ENCODE measurements at regions not wholly inside any gene's neighbourhood (a gene's known extent, or its start where the extent isn't known, plus 50 kb on each side); places are given as distances from the start of the nearest gene placed in this dataset.

DNA sequence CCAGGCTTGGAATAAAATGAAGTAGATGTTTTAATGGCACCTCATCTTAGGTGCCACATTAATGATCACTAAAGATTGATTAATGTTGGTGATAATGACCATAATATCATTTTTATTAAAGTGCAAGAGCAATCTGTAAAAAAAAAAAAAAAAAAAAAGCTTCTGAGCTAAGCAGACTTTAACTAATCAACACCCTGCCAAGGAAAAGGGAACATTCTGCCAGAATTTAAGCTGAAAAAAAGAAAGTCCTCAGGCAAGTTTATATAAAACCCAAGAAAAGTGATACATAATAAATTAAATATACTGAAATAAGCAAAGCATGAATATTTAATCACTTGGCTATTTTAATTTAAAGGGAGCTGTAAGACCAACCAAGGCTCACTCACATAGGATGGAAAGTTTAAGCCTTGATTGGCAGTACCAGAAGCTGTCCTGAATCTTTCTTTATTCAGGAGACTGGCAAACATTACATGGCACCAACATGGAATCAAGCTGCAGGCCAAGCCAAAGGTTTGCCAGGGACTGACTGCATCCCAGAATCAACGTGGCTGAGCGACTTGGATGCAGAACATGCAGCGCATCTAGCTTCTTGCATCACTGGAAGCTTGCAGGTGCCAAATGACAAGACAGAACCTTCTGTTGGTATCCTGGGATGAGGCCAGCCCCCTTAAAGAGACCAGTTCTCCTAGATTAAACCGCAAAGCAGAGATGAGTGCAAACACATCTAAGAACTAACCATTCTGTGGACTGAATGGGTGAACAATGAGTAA, 413.6 kb downstream of the ENC1 start:
- Histone ChIP-seq H3K27ac (ENCODE audit: low read length) (no peak overlapping the region), H3K9me3 (ENCODE audit: control insufficient read depth in 1 of 2, low read length in 2 of 2) (peaks cover 0 to 3% of the 10 kb centered on the region in 2 donors)

DNA sequence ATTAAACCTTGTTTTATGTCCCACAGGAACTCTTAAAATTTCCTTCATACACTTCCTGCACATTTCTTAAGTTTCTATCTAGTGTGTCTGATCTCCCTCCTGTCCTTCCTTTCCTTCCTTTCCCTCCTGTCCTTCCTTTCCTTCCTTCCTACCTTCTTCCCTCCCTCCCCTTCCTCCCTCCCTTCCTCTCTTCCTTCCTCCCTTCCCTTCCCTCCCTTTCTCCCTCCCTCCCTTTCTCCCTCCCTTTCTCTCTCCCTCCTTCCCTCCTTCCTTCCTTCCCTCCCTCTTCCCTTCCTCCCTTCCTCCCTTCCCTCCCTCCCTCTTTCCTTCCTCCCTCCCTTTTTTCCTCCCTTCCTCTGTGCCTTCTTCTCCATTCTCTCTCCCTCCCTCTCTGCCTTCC, 414.9 kb downstream of the ENC1 start:
- H3K36me3 ChIP-seq (ENCODE audit: control insufficient read depth in 1 of 2, insufficient read depth in 2 of 2, low read length in 2 of 2) = no peaks in the 10 kb centered on the region
- no peaks in the 10 kb centered on the region for H3K4me1 ChIP-seq (ENCODE audit: control insufficient read depth in 1 of 2, insufficient read depth in 2 of 2, low read length in 2 of 2)
- peaks cover 0 to 3% of the 10 kb centered on the region in 2 donors for H3K9me3 ChIP-seq (ENCODE audit: control insufficient read depth in 1 of 2, low read length in 2 of 2)
- H3K4me3 ChIP-seq (ENCODE audit: low read depth in 1 of 2, low read length in 2 of 2) = no peak overlapping the region
- H3K27ac ChIP-seq (ENCODE audit: low read length) = no peak overlapping the region
- no peaks in the 10 kb centered on the region for H3K27me3 ChIP-seq (ENCODE audit: low read depth, low read length)

More for the DNA sequence above, 413.6 kb downstream of the ENC1 start:
- Histone ChIP-seq H3K27me3 (ENCODE audit: low read depth, low read length) (no peaks in the 10 kb centered on the region), H3K36me3 (ENCODE audit: control insufficient read depth in 1 of 2, insufficient read depth in 2 of 2, low read length in 2 of 2) (no peaks in the 10 kb centered on the region), H3K4me1 (ENCODE audit: control insufficient read depth in 1 of 2, insufficient read depth in 2 of 2, low read length in 2 of 2) (no peaks in the 10 kb centered on the region), H3K4me3 (ENCODE audit: low read depth in 1 of 2, low read length in 2 of 2) (no peak overlapping the region)

DNA sequence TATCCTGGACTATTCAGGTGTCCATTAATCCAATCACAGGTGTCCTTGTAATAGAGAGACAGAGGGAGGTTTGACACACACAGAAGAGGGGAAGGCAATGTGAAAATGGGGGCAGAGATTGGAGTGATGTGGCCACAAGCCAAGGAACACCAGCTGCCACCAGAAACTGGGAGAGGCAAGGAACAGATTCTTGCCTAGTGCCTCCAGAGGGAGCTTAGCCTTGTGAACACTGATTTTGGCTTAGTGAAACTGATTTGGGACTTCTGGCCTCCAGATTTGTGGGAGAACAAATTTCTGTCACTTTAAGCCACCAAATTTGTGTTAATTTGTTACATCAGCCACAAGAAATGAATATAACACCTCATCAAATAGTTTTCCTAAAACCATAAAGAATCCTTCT, 416.2 kb downstream of the ENC1 start:
- no peaks in the 10 kb centered on the region for H3K4me1 ChIP-seq (ENCODE audit: control insufficient read depth in 1 of 2, insufficient read depth in 2 of 2, low read length in 2 of 2)
- no peaks in the 10 kb centered on the region for H3K27me3 ChIP-seq (ENCODE audit: low read depth, low read length)
- H3K27ac ChIP-seq (ENCODE audit: low read length) = no peak overlapping the region
- H3K4me3 ChIP-seq (ENCODE audit: low read depth in 1 of 2, low read length in 2 of 2) = no peak overlapping the region
- H3K9me3 ChIP-seq (ENCODE audit: control insufficient read depth in 1 of 2, low read length in 2 of 2) = peaks cover 0 to 3% of the 10 kb centered on the region in 2 donors
- H3K36me3 ChIP-seq (ENCODE audit: control insufficient read depth in 1 of 2, insufficient read depth in 2 of 2, low read length in 2 of 2) = no peaks in the 10 kb centered on the region

DNA sequence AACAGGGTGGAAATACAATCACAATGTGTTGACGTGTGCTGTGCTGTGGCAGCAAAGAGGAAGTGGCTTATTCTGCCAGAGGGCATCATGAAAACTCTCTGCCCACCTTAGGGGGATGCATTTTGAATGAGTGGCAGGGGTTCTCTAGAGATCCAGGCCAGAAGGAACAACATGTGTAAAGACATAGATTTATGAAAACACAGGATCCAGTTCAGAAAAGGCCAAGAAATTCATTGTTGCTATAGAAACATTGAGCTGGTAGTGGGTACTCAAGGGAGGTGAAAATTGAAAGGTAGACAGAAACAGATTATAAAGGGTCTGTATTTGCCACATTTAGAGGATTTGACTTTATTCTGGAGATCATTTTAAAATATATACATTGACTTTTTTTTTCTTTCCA, 417.7 kb downstream of the ENC1 start:
- Histone ChIP-seq H3K9me3 (ENCODE audit: control insufficient read depth in 1 of 2, low read length in 2 of 2) (peaks cover 0 to 3% of the 10 kb centered on the region in 2 donors), H3K27me3 (ENCODE audit: low read depth, low read length) (no peaks in the 10 kb centered on the region), H3K27ac (ENCODE audit: low read length) (no peak overlapping the region), H3K4me3 (ENCODE audit: low read depth in 1 of 2, low read length in 2 of 2) (no peak overlapping the region), H3K36me3 (ENCODE audit: control insufficient read depth in 1 of 2, insufficient read depth in 2 of 2, low read length in 2 of 2) (no peaks in the 10 kb centered on the region), H3K4me1 (ENCODE audit: control insufficient read depth in 1 of 2, insufficient read depth in 2 of 2, low read length in 2 of 2) (no peaks in the 10 kb centered on the region)

DNA sequence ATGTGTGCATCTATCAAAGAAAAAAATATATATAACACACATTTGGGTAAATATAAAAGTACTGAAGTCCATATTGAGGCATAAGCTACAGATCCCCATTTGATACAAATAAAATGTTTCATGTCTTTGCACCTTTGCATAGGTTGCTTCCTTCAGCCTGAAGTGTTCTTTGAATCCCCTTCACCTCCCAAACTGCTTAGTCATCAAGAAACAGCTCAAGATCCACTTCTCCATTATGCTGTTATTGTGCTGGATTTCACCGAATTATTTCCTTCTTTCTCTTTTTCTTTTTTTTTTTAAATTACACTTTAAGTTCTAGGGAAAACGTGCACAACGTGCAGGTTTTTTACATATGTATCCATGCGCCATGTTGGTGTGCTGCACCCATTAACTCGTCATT, 419.1 kb downstream of the ENC1 start:
- H3K9me3 ChIP-seq (ENCODE audit: control insufficient read depth in 1 of 2, low read length in 2 of 2) = peaks cover 0 to 3% of the 10 kb centered on the region in 2 donors
- no peak overlapping the region for H3K4me3 ChIP-seq (ENCODE audit: low read depth in 1 of 2, low read length in 2 of 2)
- H3K27me3 ChIP-seq (ENCODE audit: low read depth, low read length) = no peaks in the 10 kb centered on the region
- H3K36me3 ChIP-seq (ENCODE audit: control insufficient read depth in 1 of 2, insufficient read depth in 2 of 2, low read length in 2 of 2) = no peaks in the 10 kb centered on the region
- H3K4me1 ChIP-seq (ENCODE audit: control insufficient read depth in 1 of 2, insufficient read depth in 2 of 2, low read length in 2 of 2) = no peaks in the 10 kb centered on the region
- no peak overlapping the region for H3K27ac ChIP-seq (ENCODE audit: low read length)

DNA sequence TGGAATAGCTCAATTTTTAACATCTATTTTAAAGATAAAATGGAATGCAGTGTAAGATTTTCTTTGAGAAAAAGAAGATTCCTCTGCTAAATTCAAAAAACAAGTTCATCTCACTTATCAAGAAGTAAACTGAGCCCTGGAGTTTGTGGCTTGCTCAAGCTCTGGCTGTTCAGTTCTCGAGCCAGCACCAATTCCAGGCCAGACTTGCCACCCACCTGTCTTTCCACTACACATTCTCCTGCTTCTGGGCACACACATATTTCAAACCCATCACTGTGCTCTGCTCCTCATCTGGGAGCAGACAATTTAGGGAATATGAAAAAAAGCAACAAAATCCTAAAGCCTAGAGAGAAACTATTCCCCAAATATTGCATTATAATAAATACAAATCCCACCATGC, 424.5 kb downstream of the ENC1 start:
- no peaks in the 10 kb centered on the region for H3K36me3 ChIP-seq (ENCODE audit: control insufficient read depth in 1 of 2, insufficient read depth in 2 of 2, low read length in 2 of 2)
- H3K27ac ChIP-seq (ENCODE audit: low read length) = no peak overlapping the region
- H3K9me3 ChIP-seq (ENCODE audit: control insufficient read depth in 1 of 2, low read length in 2 of 2) = no peaks in the 10 kb centered on the region
- no peaks in the 10 kb centered on the region for H3K4me1 ChIP-seq (ENCODE audit: control insufficient read depth in 1 of 2, insufficient read depth in 2 of 2, low read length in 2 of 2)
- no peak overlapping the region for H3K4me3 ChIP-seq (ENCODE audit: low read depth in 1 of 2, low read length in 2 of 2)
- H3K27me3 ChIP-seq (ENCODE audit: low read depth, low read length) = no peaks in the 10 kb centered on the region

DNA sequence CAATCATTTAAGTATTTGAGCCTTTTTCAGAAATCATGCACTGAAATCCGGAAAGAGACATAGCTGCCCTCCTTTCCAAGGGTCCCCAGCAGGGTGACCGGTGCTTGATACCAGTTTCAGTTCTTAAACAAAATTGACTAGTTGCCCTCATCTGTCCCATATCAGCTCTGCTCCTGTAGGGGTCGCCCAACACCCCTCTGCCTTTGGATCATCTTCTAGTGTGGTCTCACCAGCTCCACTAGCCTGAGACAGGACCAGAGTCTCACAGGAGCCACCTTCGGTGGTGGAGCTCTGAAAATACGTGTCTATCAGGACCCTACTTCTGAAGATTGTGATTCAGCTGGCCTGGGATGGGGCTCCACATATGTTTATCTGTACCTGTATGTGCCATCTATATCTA, 428.2 kb downstream of the ENC1 start:
- no peaks in the 10 kb centered on the region for H3K27me3 ChIP-seq (ENCODE audit: low read depth, low read length)
- H3K27ac ChIP-seq (ENCODE audit: low read length) = no peak overlapping the region
- H3K9me3 ChIP-seq (ENCODE audit: control insufficient read depth in 1 of 2, low read length in 2 of 2) = no peaks in the 10 kb centered on the region
- H3K4me3 ChIP-seq (ENCODE audit: low read depth in 1 of 2, low read length in 2 of 2) = no peak overlapping the region
- H3K4me1 ChIP-seq (ENCODE audit: control insufficient read depth in 1 of 2, insufficient read depth in 2 of 2, low read length in 2 of 2) = no peaks in the 10 kb centered on the region
- no peaks in the 10 kb centered on the region for H3K36me3 ChIP-seq (ENCODE audit: control insufficient read depth in 1 of 2, insufficient read depth in 2 of 2, low read length in 2 of 2)

DNA sequence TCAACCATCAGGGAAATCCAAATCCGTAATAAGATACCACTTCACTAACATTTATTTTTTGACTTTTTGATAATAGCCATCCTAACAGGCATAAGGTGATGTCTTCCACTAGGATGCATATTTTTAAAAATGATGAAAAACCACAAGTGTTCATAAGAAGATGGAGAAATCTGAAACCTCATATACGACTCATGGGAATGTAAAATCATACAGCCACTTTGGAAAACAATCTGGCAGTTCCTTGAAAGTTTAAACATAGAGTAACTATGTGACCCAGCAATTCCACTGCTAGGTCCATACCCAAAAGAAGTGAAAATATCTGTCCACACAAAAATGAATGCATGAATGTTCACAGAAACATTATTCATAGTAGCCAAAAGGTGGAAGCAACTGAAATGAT, 431.0 kb downstream of the ENC1 start:
- H3K36me3 ChIP-seq (ENCODE audit: control insufficient read depth in 1 of 2, insufficient read depth in 2 of 2, low read length in 2 of 2) = no peaks in the 10 kb centered on the region
- no peak overlapping the region for H3K27ac ChIP-seq (ENCODE audit: low read length)
- no peaks in the 10 kb centered on the region for H3K27me3 ChIP-seq (ENCODE audit: low read depth, low read length)
- H3K9me3 ChIP-seq (ENCODE audit: control insufficient read depth in 1 of 2, low read length in 2 of 2) = no peaks in the 10 kb centered on the region
- peaks cover 0 to 8% of the 10 kb centered on the region in 2 donors for H3K4me1 ChIP-seq (ENCODE audit: control insufficient read depth in 1 of 2, insufficient read depth in 2 of 2, low read length in 2 of 2)
- H3K4me3 ChIP-seq (ENCODE audit: low read depth in 1 of 2, low read length in 2 of 2) = no peak overlapping the region

DNA sequence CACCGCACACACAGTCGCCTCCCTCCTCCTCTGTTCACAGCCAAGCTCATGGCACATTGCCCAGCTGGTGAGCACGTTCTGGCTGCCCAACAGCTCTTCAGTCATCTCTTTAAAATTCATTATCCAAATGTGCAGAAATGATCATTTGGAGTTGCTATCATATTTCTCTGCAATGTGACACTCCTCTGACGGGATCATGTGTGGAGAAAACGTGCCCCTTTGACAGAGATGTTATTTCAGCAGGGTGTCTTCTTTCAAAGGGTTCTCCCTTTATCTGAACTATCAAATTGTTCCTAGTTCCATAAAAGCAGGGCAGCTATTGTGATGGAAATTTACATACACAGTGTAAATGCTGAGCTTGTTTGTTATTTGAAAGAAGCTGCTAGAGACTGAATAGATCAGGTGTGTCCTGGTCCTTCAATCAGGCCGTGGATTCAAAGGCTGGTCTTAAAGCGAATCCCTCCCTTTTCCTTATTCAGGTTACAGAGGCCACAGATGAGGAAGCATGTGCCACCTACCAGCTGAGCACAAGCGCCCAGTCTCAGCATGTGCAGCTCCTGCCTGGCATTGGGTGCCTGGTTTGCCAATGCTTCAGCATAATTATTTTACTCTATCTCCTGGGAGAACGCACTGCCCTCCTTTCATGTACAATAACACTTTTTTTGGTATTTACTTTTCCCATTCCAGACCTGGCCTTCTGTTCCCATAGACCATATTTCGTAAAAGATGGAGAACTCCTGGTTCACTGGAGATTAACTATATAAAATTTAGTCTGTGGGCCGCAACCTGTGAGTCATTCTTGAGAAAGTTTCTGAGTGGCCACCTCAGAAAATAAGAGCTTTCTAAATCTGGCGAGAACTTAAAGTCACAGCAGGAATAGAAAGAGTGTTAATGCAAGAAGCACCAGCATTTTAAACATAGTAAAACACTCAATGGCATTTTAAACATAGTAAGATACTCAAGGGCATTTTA, 433.7 kb downstream of the ENC1 start:
- H3K27me3 ChIP-seq (ENCODE audit: low read depth, low read length) = no peaks in the 10 kb centered on the region

DNA sequence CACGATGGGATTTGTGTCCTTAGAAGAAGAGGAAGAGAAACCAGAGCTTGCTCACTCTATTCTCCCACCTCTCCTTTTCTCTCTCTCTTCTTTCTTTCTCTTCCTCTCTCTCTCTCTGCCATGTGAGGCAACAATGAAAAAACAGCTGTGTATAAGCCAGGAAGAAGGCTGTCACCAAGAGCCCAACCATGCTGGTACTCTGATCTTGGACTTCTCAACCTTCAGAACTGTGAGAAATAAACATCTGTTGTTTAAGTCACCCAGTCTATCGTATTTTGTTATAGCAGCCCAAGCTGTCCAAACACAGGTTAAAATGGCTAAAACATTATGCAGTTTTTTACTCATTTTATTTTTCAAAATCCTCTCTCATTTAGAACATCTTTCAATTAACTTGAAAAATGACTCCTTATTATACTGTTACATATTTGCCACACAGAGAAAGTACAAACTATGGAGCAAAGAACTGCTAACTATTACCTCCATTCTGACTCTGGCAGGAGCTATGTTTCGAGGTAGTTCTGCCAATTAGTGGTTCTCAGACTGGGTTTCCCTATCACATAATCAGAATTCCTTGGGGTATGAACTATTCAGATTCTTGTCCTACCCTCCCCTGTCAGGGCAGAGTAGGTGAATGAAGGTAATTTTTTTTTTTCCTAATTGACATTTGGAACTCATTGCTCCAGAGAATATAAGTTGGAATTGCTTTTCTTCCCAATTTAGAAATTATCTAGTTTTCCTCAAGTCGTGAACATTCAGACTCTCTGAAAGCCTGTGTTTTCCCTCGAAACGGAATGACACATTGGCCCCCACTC, 434.6 kb downstream of the ENC1 start:
- no peak overlapping the region for H3K4me3 ChIP-seq (ENCODE audit: low read depth in 1 of 2, low read length in 2 of 2)
- H3K27me3 ChIP-seq (ENCODE audit: low read depth, low read length) = no peaks in the 10 kb centered on the region

More for the DNA sequence above, 433.7 kb downstream of the ENC1 start:
- Histone ChIP-seq H3K4me1 (ENCODE audit: control insufficient read depth in 1 of 2, insufficient read depth in 2 of 2, low read length in 2 of 2) (peaks cover 0 to 8% of the 10 kb centered on the region in 2 donors), H3K36me3 (ENCODE audit: control insufficient read depth in 1 of 2, insufficient read depth in 2 of 2, low read length in 2 of 2) (no peaks in the 10 kb centered on the region), H3K9me3 (ENCODE audit: control insufficient read depth in 1 of 2, low read length in 2 of 2) (no peaks in the 10 kb centered on the region), H3K4me3 (ENCODE audit: low read depth in 1 of 2, low read length in 2 of 2) (no peak overlapping the region), H3K27ac (ENCODE audit: low read length) (no peak overlapping the region)

More for the DNA sequence above, 434.6 kb downstream of the ENC1 start:
- no peaks in the 10 kb centered on the region for H3K9me3 ChIP-seq (ENCODE audit: control insufficient read depth in 1 of 2, low read length in 2 of 2)
- H3K4me1 ChIP-seq (ENCODE audit: control insufficient read depth in 1 of 2, insufficient read depth in 2 of 2, low read length in 2 of 2) = peaks cover 0 to 8% of the 10 kb centered on the region in 2 donors
- H3K36me3 ChIP-seq (ENCODE audit: control insufficient read depth in 1 of 2, insufficient read depth in 2 of 2, low read length in 2 of 2) = no peaks in the 10 kb centered on the region
- no peak overlapping the region for H3K27ac ChIP-seq (ENCODE audit: low read length)
